ENCODE measurements at regions not wholly inside any gene's neighbourhood (a gene's known extent, or its start where the extent isn't known, plus 50 kb on each side); places are given as distances from the start of the nearest gene placed in this dataset.

DNA sequence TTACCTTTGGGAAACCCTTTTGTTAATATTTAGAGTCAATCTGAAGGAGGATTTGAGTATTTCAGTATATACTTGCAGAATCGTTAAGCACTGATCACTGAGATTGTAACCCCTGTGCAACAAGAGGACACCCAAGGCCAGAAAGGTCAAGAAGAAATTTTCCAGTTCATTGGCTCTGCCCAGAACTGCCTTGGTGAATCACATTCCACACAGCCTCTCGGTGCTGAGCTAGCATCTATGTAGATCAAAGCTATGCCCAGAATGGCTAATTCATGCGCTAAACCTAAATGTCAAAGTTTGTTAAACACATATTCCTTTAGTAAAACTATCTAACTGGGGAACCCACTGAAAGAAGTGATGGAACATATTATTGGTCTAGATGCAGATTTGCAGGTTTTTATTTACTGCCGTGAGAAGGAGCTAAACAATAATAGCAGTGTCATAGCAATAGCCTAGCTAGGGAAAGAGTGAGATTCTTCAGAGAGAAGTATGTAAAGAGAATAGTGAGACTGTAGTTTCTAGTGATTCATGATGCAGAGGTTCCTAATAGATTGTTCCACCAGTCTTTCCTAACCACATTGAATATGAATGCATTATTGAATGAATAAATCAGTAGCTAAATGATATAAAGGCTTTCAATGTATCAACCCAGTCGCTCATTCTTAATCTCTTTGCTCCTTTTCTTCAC, 423.2 kb upstream of the CRIM1 start:
- TF ChIP-seq SPI1 (IDR thresholded peaks at IDR 0.05; ENCODE audit: borderline replicate concordance, low read depth) (no peak), GABPA (IDR thresholded peaks at IDR 0.05; ENCODE audit: low read depth) (no peak), POLR2AphosphoS5 (IDR thresholded peaks at IDR 0.05; ENCODE audit: low read depth) (no peak)
- TF ChIP-seq, protein P1, sequence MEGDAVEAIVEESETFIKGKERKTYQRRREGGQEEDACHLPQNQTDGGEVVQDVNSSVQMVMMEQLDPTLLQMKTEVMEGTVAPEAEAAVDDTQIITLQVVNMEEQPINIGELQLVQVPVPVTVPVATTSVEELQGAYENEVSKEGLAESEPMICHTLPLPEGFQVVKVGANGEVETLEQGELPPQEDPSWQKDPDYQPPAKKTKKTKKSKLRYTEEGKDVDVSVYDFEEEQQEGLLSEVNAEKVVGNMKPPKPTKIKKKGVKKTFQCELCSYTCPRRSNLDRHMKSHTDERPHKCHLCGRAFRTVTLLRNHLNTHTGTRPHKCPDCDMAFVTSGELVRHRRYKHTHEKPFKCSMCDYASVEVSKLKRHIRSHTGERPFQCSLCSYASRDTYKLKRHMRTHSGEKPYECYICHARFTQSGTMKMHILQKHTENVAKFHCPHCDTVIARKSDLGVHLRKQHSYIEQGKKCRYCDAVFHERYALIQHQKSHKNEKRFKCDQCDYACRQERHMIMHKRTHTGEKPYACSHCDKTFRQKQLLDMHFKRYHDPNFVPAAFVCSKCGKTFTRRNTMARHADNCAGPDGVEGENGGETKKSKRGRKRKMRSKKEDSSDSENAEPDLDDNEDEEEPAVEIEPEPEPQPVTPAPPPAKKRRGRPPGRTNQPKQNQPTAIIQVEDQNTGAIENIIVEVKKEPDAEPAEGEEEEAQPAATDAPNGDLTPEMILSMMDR (IDR thresholded peaks at IDR 0.05; ENCODE audit: insufficient read depth, low read length) = no peak
- TF ChIP-seq, protein P2, sequence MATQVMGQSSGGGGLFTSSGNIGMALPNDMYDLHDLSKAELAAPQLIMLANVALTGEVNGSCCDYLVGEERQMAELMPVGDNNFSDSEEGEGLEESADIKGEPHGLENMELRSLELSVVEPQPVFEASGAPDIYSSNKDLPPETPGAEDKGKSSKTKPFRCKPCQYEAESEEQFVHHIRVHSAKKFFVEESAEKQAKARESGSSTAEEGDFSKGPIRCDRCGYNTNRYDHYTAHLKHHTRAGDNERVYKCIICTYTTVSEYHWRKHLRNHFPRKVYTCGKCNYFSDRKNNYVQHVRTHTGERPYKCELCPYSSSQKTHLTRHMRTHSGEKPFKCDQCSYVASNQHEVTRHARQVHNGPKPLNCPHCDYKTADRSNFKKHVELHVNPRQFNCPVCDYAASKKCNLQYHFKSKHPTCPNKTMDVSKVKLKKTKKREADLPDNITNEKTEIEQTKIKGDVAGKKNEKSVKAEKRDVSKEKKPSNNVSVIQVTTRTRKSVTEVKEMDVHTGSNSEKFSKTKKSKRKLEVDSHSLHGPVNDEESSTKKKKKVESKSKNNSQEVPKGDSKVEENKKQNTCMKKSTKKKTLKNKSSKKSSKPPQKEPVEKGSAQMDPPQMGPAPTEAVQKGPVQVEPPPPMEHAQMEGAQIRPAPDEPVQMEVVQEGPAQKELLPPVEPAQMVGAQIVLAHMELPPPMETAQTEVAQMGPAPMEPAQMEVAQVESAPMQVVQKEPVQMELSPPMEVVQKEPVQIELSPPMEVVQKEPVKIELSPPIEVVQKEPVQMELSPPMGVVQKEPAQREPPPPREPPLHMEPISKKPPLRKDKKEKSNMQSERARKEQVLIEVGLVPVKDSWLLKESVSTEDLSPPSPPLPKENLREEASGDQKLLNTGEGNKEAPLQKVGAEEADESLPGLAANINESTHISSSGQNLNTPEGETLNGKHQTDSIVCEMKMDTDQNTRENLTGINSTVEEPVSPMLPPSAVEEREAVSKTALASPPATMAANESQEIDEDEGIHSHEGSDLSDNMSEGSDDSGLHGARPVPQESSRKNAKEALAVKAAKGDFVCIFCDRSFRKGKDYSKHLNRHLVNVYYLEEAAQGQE (IDR thresholded peaks at IDR 0.05; ENCODE audit: insufficient replicate concordance, low read depth) = no peak
- no peak for DNase-seq (ENCODE audit: low read depth in 1 of 2, low spot score in 1 of 2)
- Histone ChIP-seq H3K4me3 (replicated peaks; ENCODE audit: insufficient read depth, low read length) (no peak overlapping the region), H3K27ac (replicated peaks) (no peak overlapping the region), H3K27me3 (ENCODE audit: insufficient read depth, poor library complexity, severe bottlenecking) (no peaks in the 10 kb centered on the region)

DNA sequence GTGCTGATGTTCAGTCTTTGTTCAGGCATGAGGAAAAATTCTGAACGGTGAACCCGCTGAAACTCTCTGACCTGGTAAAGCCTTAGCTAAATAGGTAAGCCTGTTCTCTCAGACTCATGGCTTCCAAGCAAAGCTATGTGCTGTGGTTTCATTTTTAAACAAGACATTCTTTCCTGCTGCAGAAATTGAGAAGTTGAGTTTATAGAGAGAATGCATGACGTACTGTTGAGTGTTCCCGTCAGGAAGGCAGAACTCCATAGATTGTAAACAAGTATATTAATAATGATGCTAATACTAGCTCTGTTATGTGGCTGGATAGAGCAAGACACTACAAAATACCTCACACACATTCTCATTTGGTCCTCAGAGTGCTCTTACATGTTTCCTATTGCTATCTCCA, 424.0 kb upstream of the CRIM1 start:
- Histone ChIP-seq H3K27me3 (ENCODE audit: insufficient read depth, poor library complexity, severe bottlenecking) (no peaks in the 10 kb centered on the region), H3K27ac (replicated peaks) (no peak overlapping the region), H3K4me3 (replicated peaks; ENCODE audit: insufficient read depth, low read length) (no peak overlapping the region)
- no peak for DNase-seq (ENCODE audit: low read depth in 1 of 2, low spot score in 1 of 2)
- TF ChIP-seq, protein P2 (IDR thresholded peaks at IDR 0.05; ENCODE audit: insufficient replicate concordance, low read depth) = no peak

DNA sequence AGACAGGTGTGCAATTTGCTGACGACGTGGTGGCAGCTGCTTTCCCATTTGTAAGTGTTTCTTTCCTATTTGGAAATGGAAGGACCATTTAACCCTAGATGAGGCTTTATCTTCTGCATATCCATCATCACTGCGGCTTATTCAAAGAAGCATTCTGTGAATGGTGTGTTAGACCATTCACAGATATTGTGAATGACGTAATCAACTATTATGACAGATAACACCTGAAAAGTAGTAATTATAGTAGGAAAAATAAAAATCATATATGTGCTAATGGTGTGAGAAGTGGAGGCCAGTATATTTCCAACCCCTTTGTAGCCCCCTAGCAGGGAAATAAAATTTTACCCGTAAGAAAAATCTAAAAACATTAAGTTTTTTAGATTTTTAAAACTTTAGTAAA, 424.5 kb upstream of the CRIM1 start:
- no peak for DNase-seq (ENCODE audit: low read depth in 1 of 2, low spot score in 1 of 2)
- Histone ChIP-seq H3K27me3 (ENCODE audit: insufficient read depth, poor library complexity, severe bottlenecking) (no peaks in the 10 kb centered on the region), H3K27ac (replicated peaks) (no peak overlapping the region), H3K4me3 (replicated peaks; ENCODE audit: insufficient read depth, low read length) (no peak overlapping the region)
- TF ChIP-seq POLR2AphosphoS5 (IDR thresholded peaks at IDR 0.05; ENCODE audit: low read depth) (no peak), GABPA (IDR thresholded peaks at IDR 0.05; ENCODE audit: low read depth) (no peak), SPI1 (IDR thresholded peaks at IDR 0.05; ENCODE audit: borderline replicate concordance, low read depth) (no peak)
- TF ChIP-seq, protein P2 (IDR thresholded peaks at IDR 0.05; ENCODE audit: insufficient replicate concordance, low read depth) = no peak
- TF ChIP-seq, protein P1 (IDR thresholded peaks at IDR 0.05; ENCODE audit: insufficient read depth, low read length) = no peak

Data from HL-60 (cell line).